GM18505 (cell line): ENCODE measurements at regions not wholly inside any gene's neighbourhood (a gene's known extent, or its start where the extent isn't known, plus 50 kb on each side); places are given as distances from the start of the nearest gene placed in this dataset.

Experiments used
- ATAC-seq: cut with Tn5 transposase; IDR thresholded peaks from one replicate; pipeline ENCODE4 v1.9.1; 2021; ENCODE audit not compliant: unreplicated experiment
- POLR2A ChIP-seq: IDR thresholded peaks from 4 replicates; pipeline ENCODE4 v1.6.1; 2011; ENCODE audit warnings: borderline replicate concordance; ENCODE audit not compliant: insufficient read depth, insufficient read length; ENCODE audit errors: extremely low read depth

- TF ChIP-seq POLR2A: no peak
- no peak for ATAC-seq
Measured at GRCh38 chr20:39600156-39600555, 638.0 kb downstream of the DHX35 start.

- no peak for TF ChIP-seq POLR2A
- ATAC-seq: no peak
Measured at GRCh38 chr20:39596554-39596953, 634.4 kb downstream of the DHX35 start.

GRCh38 chr20:39592371-39592770 lies 630.2 kb downstream of the DHX35 start:
- no peak for ATAC-seq
- TF ChIP-seq POLR2A: no peak

- no peak for ATAC-seq
Measured at GRCh38 chr20:39588148-39588757, 626.1 kb downstream of the DHX35 start.

GRCh38 chr20:39581034-39581433 lies 618.9 kb downstream of the DHX35 start:
- no peak for TF ChIP-seq POLR2A
- ATAC-seq: no peak

More at GRCh38 chr20:39588148-39588757, 626.1 kb downstream of the DHX35 start:
- TF ChIP-seq POLR2A: no peak

- no peak for ATAC-seq
- no peak for TF ChIP-seq POLR2A
Measured at GRCh38 chr20:39576771-39577170, 614.6 kb downstream of the DHX35 start.

GRCh38 chr20:39574061-39574460 lies 611.9 kb downstream of the DHX35 start:
- no peak for TF ChIP-seq POLR2A
- no peak for ATAC-seq

GRCh38 chr20:39571171-39571570 lies 609.0 kb downstream of the DHX35 start:
- no peak for ATAC-seq
- TF ChIP-seq POLR2A: no peak

GRCh38 chr20:39568109-39568508 lies 606.0 kb downstream of the DHX35 start:
- ATAC-seq: no peak
- TF ChIP-seq POLR2A: no peak

GRCh38 chr20:39563349-39563748 lies 601.2 kb downstream of the DHX35 start:
- TF ChIP-seq POLR2A: no peak
- no peak for ATAC-seq

- no peak for ATAC-seq
- TF ChIP-seq POLR2A: no peak
Measured at GRCh38 chr20:39554341-39554740, 592.2 kb downstream of the DHX35 start.

- no peak for ATAC-seq
- no peak for TF ChIP-seq POLR2A
Measured at GRCh38 chr20:39553120-39553519, 591.0 kb downstream of the DHX35 start.

GRCh38 chr20:39549733-39550132 lies 587.6 kb downstream of the DHX35 start:
- TF ChIP-seq POLR2A: no peak
- no peak for ATAC-seq

GRCh38 chr20:39547546-39548408 lies 585.6 kb downstream of the DHX35 start:
- no peak for TF ChIP-seq POLR2A
- ATAC-seq: no peak
